IPS-18a (cell line): ENCODE measurements at regions not wholly inside any gene's neighbourhood (a gene's known extent, or its start where the extent isn't known, plus 50 kb on each side); places are given as distances from the start of the nearest gene placed in this dataset.

Source experiments
- H3K27ac ChIP-seq: one replicate; pipeline ENCODE4 v1.5.1; 2013; ENCODE audit warnings: low read length
- H3K27me3 ChIP-seq: one replicate; pipeline ENCODE4 v1.6.1; 2013; ENCODE audit warnings: mild to moderate bottlenecking, low read length; ENCODE audit not compliant: control insufficient read depth, insufficient read depth
- H3K36me3 ChIP-seq: one replicate; pipeline ENCODE4 v1.6.1; 2013; ENCODE audit warnings: low read depth, low read length; ENCODE audit not compliant: control insufficient read depth
- H3K4me1 ChIP-seq: one replicate; pipeline ENCODE4 v1.6.1; 2013; ENCODE audit warnings: low read depth, low read length; ENCODE audit not compliant: control insufficient read depth
- H3K4me3 ChIP-seq: one replicate; pipeline ENCODE4 v1.5.1; 2013; ENCODE audit warnings: low read length
- H3K9ac ChIP-seq: one replicate; pipeline ENCODE4 v1.6.1; 2013; ENCODE audit warnings: mild to moderate bottlenecking, low read length, moderate library complexity
- H3K9me3 ChIP-seq: one replicate; pipeline ENCODE4 v1.6.1; 2013; ENCODE audit warnings: low read depth, low read length; ENCODE audit not compliant: control insufficient read depth

DNA sequence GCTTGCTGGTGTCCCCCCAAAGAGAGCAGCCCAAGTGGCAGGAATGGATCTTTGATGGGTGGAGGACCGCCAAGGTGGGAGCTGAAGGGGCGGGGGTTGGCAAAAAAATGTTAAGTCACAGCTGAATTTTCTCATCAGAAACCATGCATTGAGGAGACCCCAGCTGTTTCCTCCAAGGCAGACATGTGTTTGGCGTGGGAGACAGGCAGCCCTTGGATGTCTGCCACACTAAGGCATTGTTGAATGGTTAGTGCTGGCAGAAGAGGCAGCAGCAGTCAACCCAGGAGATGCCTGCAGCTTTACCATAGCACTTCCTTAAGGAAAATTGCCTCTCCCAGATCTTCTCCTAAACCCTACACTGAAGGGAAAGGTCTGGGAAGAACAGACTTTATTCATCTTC is 394.9 kb upstream of the CD180 start:
- Histone ChIP-seq H3K27me3 (no peaks in the 10 kb centered on the region), H3K4me3 (no peak overlapping the region), H3K9me3 (no peaks in the 10 kb centered on the region), H3K27ac (no peak overlapping the region), H3K36me3 (no peaks in the 10 kb centered on the region), H3K9ac (no peak overlapping the region), H3K4me1 (no peaks in the 10 kb centered on the region)

DNA sequence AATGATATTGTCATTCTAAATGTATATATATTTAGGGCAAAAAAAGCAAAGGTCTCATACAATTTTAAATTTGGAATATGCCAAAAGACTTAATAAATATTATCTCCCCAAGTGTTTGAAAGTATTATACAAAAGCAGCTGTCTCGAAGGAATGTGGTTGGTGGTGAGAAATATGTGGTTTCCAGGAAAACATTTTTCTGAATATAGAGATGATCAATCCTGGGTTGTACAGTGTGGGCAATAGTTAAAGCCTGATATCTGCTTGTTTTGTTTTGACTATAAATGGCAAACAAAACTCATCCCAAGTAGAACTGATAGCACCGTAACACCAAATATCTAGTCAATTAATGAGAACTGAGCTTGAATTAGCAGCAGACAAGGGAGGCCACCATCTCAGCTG is 391.8 kb upstream of the CD180 start:
- H3K4me1 ChIP-seq, result no peaks in the 10 kb centered on the region
- H3K9me3 ChIP-seq, result no peaks in the 10 kb centered on the region

DNA sequence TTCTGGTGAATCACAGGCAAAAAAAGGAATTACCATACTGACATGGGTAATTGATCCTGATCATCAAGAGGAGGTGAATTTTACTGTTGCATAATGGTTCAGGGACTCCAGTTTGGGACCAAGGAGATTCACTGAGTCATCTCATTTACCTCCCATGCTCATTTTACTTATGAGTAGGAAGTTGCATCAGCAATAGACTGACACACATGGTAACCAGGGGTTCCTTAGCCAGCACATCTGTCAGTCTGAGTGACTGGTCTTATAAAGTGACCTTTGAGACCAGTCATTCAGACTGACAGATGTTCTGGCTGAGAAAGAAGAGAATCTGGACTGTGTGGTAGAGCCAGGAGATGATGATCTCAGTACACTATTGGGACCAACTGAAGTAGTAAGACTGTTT is 384.6 kb upstream of the CD180 start:
- no peaks in the 10 kb centered on the region for H3K27me3 ChIP-seq
- H3K27ac ChIP-seq, result no peak overlapping the region
- H3K9ac ChIP-seq, result no peak overlapping the region
- no peaks in the 10 kb centered on the region for H3K4me1 ChIP-seq
- H3K4me3 ChIP-seq, result no peak overlapping the region
- H3K9me3 ChIP-seq, result no peaks in the 10 kb centered on the region
- H3K36me3 ChIP-seq, result no peaks in the 10 kb centered on the region

More for the DNA sequence above, 391.8 kb upstream of the CD180 start:
- Histone ChIP-seq H3K27ac (no peak overlapping the region), H3K9ac (no peak overlapping the region), H3K4me3 (no peak overlapping the region), H3K27me3 (no peaks in the 10 kb centered on the region), H3K36me3 (no peaks in the 10 kb centered on the region)

DNA sequence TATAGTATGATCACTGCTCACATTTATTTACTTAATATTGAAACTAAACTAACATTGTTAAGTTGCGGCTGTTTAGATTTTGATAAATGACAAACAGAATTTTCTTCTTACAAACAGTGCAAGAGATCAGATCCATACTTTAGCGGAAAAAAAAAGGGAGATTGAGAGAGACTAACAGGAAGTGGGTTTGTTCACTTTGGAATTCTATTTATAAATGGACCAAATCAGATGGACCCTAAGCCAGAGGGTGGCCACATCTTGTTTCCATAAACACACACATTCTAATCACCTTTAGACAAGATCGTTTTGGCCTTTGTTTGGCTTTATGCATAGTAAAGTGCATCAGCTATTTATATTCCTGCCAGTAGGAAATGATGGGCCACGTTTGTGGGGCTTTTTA is 381.4 kb upstream of the CD180 start:
- H3K27me3 ChIP-seq, result no peaks in the 10 kb centered on the region
- no peaks in the 10 kb centered on the region for H3K9me3 ChIP-seq
- no peak overlapping the region for H3K4me3 ChIP-seq
- H3K9ac ChIP-seq, result no peak overlapping the region
- H3K36me3 ChIP-seq, result no peaks in the 10 kb centered on the region
- no peaks in the 10 kb centered on the region for H3K4me1 ChIP-seq
- H3K27ac ChIP-seq, result no peak overlapping the region

DNA sequence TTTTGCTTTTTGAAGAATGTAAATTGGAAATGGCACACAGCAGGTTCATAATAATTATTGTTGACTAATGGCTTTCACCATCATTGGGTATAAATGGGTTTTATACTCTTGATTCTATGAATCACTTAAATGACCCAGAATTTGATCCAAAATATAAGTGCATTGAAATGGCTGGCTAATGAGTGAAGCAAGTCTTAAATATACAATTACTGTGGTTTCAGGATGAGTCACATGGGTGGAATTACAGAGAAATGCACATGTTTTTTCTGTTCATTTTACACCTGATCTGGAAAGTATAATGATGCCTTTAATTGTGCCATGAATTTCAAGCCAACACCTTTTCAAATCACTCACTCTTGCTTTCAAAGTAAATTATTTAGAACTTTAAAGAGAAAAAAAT is 380.8 kb upstream of the CD180 start:
- Histone ChIP-seq H3K36me3 (no peaks in the 10 kb centered on the region), H3K9me3 (no peaks in the 10 kb centered on the region), H3K4me1 (no peaks in the 10 kb centered on the region), H3K4me3 (no peak overlapping the region), H3K27me3 (no peaks in the 10 kb centered on the region), H3K9ac (no peak overlapping the region), H3K27ac (no peak overlapping the region)

DNA sequence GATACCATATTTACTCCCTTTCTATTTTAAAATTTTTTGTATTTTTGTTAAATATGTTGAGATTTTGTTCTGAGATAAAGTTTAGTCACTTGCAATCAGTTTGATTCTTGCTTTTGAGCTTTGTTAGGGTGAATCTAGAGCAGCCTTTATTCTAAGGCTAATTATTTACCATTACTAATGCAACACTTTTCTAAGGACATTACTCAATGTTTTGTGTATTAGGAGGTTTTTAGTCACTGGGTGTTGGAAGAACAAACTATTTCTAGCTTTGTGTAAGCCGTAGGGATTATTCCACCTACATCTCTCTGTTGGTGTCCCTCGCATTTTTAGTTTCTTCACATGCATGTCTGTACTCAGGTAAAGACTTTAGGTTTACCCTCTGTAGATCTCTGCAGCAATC is 379.5 kb upstream of the CD180 start:
- Histone ChIP-seq H3K9me3 (no peaks in the 10 kb centered on the region), H3K27me3 (no peaks in the 10 kb centered on the region), H3K4me1 (no peaks in the 10 kb centered on the region), H3K27ac (no peak overlapping the region), H3K9ac (no peak overlapping the region), H3K36me3 (no peaks in the 10 kb centered on the region), H3K4me3 (no peak overlapping the region)

DNA sequence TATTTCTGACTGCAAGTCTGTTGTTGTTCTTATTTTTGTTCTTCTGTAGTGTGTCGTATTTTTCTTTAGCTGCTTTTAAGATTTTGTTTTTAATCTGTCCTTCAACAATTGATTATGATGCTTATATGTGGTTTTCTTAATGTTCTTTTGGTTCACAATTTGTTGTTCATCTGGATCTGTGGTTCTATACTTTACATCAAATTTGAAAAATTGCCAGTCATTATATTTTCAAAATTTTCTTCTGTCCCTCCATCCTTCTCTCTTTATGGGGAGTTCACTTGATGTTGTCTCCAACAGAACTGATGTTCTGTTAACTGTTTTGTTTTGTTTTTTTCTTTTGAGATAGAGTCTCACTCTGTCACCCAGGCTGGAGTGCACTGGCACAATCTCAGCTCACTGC is 378.5 kb upstream of the CD180 start:
- H3K36me3 ChIP-seq, result no peaks in the 10 kb centered on the region
- H3K9ac ChIP-seq, result no peak overlapping the region
- no peaks in the 10 kb centered on the region for H3K27me3 ChIP-seq
- no peak overlapping the region for H3K27ac ChIP-seq
- no peaks in the 10 kb centered on the region for H3K4me1 ChIP-seq
- H3K9me3 ChIP-seq, result no peaks in the 10 kb centered on the region
- no peak overlapping the region for H3K4me3 ChIP-seq

DNA sequence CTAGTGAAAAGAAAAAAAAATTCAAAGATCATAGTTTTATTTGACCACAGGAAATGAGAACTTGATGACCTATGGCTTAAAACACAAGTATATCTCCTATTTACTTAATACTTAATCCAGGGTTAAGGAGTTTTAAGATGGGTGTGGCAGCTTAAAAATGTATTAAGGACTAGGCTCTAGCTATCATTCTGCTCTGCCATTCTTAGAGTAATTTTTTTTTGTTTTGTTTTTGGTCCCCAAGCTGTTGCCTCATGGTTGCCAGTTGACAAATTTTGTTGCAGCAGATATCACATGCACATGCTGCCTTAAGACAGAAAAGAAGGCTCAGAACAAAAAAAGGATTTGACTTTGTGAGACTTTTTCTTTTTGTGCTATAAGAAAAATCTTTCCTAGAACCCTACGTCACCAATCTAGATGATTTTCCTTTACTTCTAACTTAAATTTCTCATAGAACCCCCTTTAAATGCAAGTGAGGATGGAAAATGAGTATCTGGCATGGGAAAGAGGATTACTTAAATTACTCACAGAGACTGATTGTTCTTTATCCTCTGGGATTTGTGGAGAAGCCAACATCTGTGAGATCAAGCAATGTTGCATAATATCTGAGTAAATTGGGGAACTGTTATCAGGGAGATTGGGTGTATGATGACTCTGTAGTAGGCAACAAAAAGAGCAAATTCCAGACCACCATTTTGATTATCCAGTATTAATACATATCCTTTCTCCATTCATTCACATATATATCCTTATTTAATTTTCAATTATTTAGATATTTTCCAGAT is 364.7 kb upstream of the CD180 start:
- H3K27ac ChIP-seq, result no peak overlapping the region

DNA sequence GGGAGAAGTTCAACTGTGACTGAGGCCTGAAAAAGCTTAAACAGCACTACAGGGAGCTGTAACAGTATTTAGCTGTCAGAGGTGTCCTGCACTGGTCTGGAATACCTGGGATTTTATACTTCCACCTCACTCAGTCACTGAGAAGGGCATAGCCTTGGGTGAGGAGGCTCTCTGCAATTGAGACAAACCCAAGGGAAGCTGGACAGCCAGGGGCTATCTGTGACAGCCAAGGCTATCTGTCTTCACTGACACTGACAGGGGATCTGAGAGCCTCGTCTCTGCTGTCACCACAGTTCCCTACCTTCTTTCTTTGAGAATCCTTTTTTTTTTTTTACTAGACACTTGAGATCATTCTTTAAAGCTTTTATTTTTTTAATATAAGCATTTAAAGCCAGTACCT is 356.2 kb upstream of the CD180 start:
- H3K9me3 ChIP-seq, result no peaks in the 10 kb centered on the region
- H3K27me3 ChIP-seq, result no peaks in the 10 kb centered on the region
- no peaks in the 10 kb centered on the region for H3K4me1 ChIP-seq
- no peak overlapping the region for H3K27ac ChIP-seq
- no peak overlapping the region for H3K4me3 ChIP-seq
- H3K9ac ChIP-seq, result no peak overlapping the region
- no peaks in the 10 kb centered on the region for H3K36me3 ChIP-seq

More for the DNA sequence above, 364.7 kb upstream of the CD180 start:
- Histone ChIP-seq H3K27me3 (no peaks in the 10 kb centered on the region), H3K4me1 (no peaks in the 10 kb centered on the region), H3K4me3 (no peak overlapping the region), H3K36me3 (no peaks in the 10 kb centered on the region), H3K9me3 (peaks cover 2% of the 10 kb centered on the region), H3K9ac (no peak overlapping the region)

DNA sequence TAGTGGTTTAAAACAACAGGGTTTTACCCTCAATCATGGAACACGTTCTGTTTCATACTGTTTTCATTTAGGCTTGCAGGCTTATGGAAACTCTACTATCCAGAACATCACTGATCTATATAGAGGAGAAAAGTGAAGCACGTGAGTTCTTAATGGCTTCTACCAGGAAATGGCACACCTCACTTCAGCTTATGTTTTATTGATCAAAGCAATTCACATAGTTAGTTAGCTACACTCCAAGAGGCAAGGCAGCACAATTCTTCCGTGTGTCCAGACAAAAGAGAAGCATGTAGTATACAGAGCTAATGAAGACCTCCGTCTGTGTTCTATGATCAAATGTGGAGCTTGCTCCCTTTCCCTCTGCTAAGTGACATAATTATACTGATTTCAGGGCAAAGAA is 353.3 kb upstream of the CD180 start:
- Histone ChIP-seq H3K36me3 (no peaks in the 10 kb centered on the region), H3K27me3 (no peaks in the 10 kb centered on the region), H3K9me3 (no peaks in the 10 kb centered on the region), H3K4me3 (no peak overlapping the region), H3K4me1 (no peaks in the 10 kb centered on the region), H3K27ac (no peak overlapping the region), H3K9ac (no peak overlapping the region)

DNA sequence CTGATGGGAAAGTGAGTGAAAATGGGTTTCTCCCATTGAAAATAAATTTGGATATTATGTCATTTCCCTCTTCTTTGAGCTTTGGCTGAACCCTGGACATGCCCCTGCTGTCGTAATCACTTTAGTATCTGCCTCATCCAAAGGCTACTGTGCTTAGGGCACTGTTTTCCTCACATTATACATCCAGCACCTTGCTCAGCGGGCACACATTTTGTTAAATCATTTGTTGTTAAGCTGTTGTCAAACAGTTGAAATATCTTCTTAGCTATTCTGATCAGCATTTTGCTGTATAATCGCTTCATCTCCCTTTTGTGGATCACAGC is 352.7 kb upstream of the CD180 start:
- no peaks in the 10 kb centered on the region for H3K27me3 ChIP-seq
- H3K9ac ChIP-seq, result no peak overlapping the region
- no peak overlapping the region for H3K4me3 ChIP-seq
- no peaks in the 10 kb centered on the region for H3K4me1 ChIP-seq
- H3K9me3 ChIP-seq, result no peaks in the 10 kb centered on the region
- no peaks in the 10 kb centered on the region for H3K36me3 ChIP-seq
- no peak overlapping the region for H3K27ac ChIP-seq

DNA sequence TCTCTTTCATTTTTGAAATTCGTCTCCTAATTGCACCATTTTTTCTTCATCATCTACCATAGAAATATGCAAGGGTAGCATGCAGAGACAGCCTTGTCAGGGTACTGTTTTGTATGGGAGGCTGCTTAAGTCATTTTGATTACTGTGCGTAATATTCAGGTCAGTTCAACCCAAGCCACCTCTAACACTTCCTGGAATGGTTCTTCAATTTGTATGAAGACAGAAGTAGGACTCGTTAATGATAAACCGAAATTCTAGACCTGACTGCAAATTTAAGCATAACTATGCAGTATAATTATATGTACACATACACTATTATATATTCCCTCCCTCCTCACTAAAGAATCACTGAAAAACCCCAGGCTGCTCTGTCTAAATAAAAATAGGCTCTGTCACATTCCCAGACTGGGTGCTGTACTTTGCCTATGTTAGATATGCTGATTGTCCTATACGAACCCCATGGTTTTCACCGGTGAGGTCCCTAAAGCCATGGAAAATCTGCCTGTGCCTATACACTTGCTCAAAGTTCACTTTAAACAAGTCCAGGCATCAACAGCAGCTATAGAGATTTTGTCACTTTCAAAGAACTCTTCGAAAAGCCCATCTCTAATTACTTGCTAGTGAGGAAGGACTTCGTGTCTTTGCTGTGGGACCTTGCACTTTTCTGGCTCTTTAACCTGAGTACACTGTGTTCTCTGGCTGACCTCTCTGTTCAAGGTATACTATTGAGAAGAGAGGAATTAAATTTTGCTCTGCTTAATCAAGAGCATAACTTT is 352.1 kb upstream of the CD180 start:
- H3K27me3 ChIP-seq, result no peaks in the 10 kb centered on the region
- no peak overlapping the region for H3K9ac ChIP-seq
- H3K4me3 ChIP-seq, result no peak overlapping the region
- H3K27ac ChIP-seq, result no peak overlapping the region
- no peaks in the 10 kb centered on the region for H3K4me1 ChIP-seq
- H3K36me3 ChIP-seq, result no peaks in the 10 kb centered on the region
- H3K9me3 ChIP-seq, result no peaks in the 10 kb centered on the region
